A673 (cell line): ENCODE measurements at regions not wholly inside any gene's neighbourhood (a gene's known extent, or its start where the extent isn't known, plus 50 kb on each side); places are given as distances from the start of the nearest gene placed in this dataset.

Experiments
- EZH2 ChIP-seq: fragments of 200-600 bp; sonication (generic); IDR thresholded peaks from 2 replicates; pipeline ENCODE4 v1.6.1; 2017; ENCODE audit warnings: borderline replicate concordance, low read depth, mild to moderate bottlenecking, mixed read lengths, antibody characterized with exemption, low read length; ENCODE audit not compliant: poor library complexity, severe bottlenecking
- TF ChIP-seq, protein P1 (sequence below): fragments of 300-800, 200-600 bp; sonication (generic); conservative IDR thresholded peaks from 2 replicates; pipeline ENCODE4 v1.5.1; 2017; ENCODE audit warnings: low read depth, mild to moderate bottlenecking, antibody characterized with exemption, low read length, moderate library complexity, mixed read lengths

DNA sequence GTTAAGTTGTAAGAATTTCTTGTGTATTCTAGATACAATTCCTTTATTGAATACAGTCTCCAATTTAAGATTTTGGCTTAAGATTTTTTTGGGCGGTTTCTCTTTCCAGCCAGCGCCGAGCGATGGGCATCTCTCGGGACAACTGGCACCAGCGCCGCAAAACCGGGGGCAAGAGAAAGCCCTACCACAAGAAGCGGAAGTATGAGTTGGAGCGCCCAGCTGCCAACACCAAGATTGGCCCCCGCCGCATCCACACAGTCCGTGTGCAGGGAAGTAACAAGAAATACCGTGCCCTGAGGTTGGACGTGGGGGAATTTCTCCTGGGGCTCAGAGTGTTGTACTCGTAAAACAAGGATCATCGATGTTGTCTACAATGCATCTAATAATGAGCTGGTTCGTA lies 278.7 kb upstream of the TARS1 start:
- TF ChIP-seq EZH2 = no peak
- TF ChIP-seq, protein P1, sequence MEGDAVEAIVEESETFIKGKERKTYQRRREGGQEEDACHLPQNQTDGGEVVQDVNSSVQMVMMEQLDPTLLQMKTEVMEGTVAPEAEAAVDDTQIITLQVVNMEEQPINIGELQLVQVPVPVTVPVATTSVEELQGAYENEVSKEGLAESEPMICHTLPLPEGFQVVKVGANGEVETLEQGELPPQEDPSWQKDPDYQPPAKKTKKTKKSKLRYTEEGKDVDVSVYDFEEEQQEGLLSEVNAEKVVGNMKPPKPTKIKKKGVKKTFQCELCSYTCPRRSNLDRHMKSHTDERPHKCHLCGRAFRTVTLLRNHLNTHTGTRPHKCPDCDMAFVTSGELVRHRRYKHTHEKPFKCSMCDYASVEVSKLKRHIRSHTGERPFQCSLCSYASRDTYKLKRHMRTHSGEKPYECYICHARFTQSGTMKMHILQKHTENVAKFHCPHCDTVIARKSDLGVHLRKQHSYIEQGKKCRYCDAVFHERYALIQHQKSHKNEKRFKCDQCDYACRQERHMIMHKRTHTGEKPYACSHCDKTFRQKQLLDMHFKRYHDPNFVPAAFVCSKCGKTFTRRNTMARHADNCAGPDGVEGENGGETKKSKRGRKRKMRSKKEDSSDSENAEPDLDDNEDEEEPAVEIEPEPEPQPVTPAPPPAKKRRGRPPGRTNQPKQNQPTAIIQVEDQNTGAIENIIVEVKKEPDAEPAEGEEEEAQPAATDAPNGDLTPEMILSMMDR = no peak
